ENCODE measurements at regions not wholly inside any gene's neighbourhood (a gene's known extent, or its start where the extent isn't known, plus 50 kb on each side); places are given as distances from the start of the nearest gene placed in this dataset.

GRCh38 chr16:6428861-6429260 is 903.8 kb upstream of the RBFOX1 start:
- ChIA-PET CTCF (no interaction called here), POLR2A (no interaction called here)
- H3K4me3 Mint-ChIP-seq, result no peak overlapping the region
- no peak for DNase-seq
- peaks cover 23% of the 10 kb centered on the region for H3K9me3 Mint-ChIP-seq
- no peaks in the 10 kb centered on the region for H3K27me3 Mint-ChIP-seq
- H3K4me1 Mint-ChIP-seq, result no peaks in the 10 kb centered on the region
- no peak overlapping the region for H3K27ac Mint-ChIP-seq
- H3K36me3 Mint-ChIP-seq (ENCODE audit: low read depth), result no peaks in the 10 kb centered on the region

- Mint-ChIP-seq H3K9me3 (peaks cover 24% of the 10 kb centered on the region), H3K4me1 (no peaks in the 10 kb centered on the region), H3K4me3 (no peak overlapping the region), H3K27ac (no peak overlapping the region), H3K36me3 (ENCODE audit: low read depth) (no peaks in the 10 kb centered on the region), H3K27me3 (no peaks in the 10 kb centered on the region)
- ChIA-PET CTCF (interaction anchor here (0.7 kb wide), 1 partner anchor 414 kb away, joined by 3 read pairs; no protein-coding TSS in a partner anchor), POLR2A (no interaction called here)
- no peak for DNase-seq
These were observed 905.0 kb upstream of the RBFOX1 start for GRCh38 chr16:6427621-6428020.

GRCh38 chr16:6407596-6407995 is 925.0 kb upstream of the RBFOX1 start:
- Mint-ChIP-seq H3K36me3 (ENCODE audit: low read depth) (no peaks in the 10 kb centered on the region), H3K27ac (no peak overlapping the region), H3K4me3 (no peak overlapping the region), H3K27me3 (no peaks in the 10 kb centered on the region), H3K9me3 (peaks cover 7% of the 10 kb centered on the region), H3K4me1 (no peaks in the 10 kb centered on the region)
- ChIA-PET CTCF (no interaction called here), POLR2A (no interaction called here)
- DNase-seq, result no peak

- no peak overlapping the region for H3K27ac Mint-ChIP-seq
- H3K27me3 Mint-ChIP-seq, result no peaks in the 10 kb centered on the region
- POLR2A ChIA-PET, result no interaction called here
- H3K9me3 Mint-ChIP-seq, result peaks cover 5% of the 10 kb centered on the region
- CTCF ChIA-PET, result no interaction called here
- H3K4me1 Mint-ChIP-seq, result no peaks in the 10 kb centered on the region
- no peak overlapping the region for H3K4me3 Mint-ChIP-seq
- DNase-seq, result no peak
- H3K36me3 Mint-ChIP-seq (ENCODE audit: low read depth), result no peaks in the 10 kb centered on the region
These were observed 926.6 kb upstream of the RBFOX1 start for GRCh38 chr16:6406028-6406427.

- H3K9me3 Mint-ChIP-seq, result peaks cover 17% of the 10 kb centered on the region
- no peak for DNase-seq
- ChIA-PET POLR2A (no interaction called here), CTCF (no interaction called here)
- H3K4me1 Mint-ChIP-seq, result no peaks in the 10 kb centered on the region
- H3K36me3 Mint-ChIP-seq (ENCODE audit: low read depth), result no peaks in the 10 kb centered on the region
- H3K4me3 Mint-ChIP-seq, result no peak overlapping the region
- no peaks in the 10 kb centered on the region for H3K27me3 Mint-ChIP-seq
- H3K27ac Mint-ChIP-seq, result no peak overlapping the region
These were observed 949.7 kb upstream of the RBFOX1 start for GRCh38 chr16:6382924-6383459.

- DNase-seq, result no peak
- ChIA-PET CTCF (no interaction called here), POLR2A (no interaction called here)
- Mint-ChIP-seq H3K9me3 (peaks cover 17% of the 10 kb centered on the region), H3K27me3 (no peaks in the 10 kb centered on the region), H3K27ac (no peak overlapping the region), H3K4me3 (no peak overlapping the region), H3K36me3 (ENCODE audit: low read depth) (no peaks in the 10 kb centered on the region), H3K4me1 (no peaks in the 10 kb centered on the region)
These were observed 950.7 kb upstream of the RBFOX1 start for GRCh38 chr16:6381896-6382295.

GRCh38 chr16:6377956-6378355 is 954.7 kb upstream of the RBFOX1 start:
- DNase-seq, result no peak
- H3K4me3 Mint-ChIP-seq, result no peak overlapping the region
- H3K4me1 Mint-ChIP-seq, result no peaks in the 10 kb centered on the region
- H3K9me3 Mint-ChIP-seq, result peaks cover 18% of the 10 kb centered on the region
- CTCF ChIA-PET, result no interaction called here
- H3K36me3 Mint-ChIP-seq (ENCODE audit: low read depth), result no peaks in the 10 kb centered on the region
- H3K27ac Mint-ChIP-seq, result no peak overlapping the region
- POLR2A ChIA-PET, result no interaction called here
- H3K27me3 Mint-ChIP-seq, result no peaks in the 10 kb centered on the region

- POLR2A ChIA-PET, result no interaction called here
- CTCF ChIA-PET, result no interaction called here
These were observed 957.1 kb upstream of the RBFOX1 start for GRCh38 chr16:6375465-6376075.

GRCh38 chr16:6374821-6375220 is 957.8 kb upstream of the RBFOX1 start:
- H3K4me3 Mint-ChIP-seq, result no peak overlapping the region
- H3K4me1 Mint-ChIP-seq, result no peaks in the 10 kb centered on the region
- H3K9me3 Mint-ChIP-seq, result peaks cover 18% of the 10 kb centered on the region
- H3K36me3 Mint-ChIP-seq (ENCODE audit: low read depth), result no peaks in the 10 kb centered on the region
- POLR2A ChIA-PET, result no interaction called here
- CTCF ChIA-PET, result no interaction called here
- H3K27ac Mint-ChIP-seq, result no peak overlapping the region
- no peak for DNase-seq
- no peaks in the 10 kb centered on the region for H3K27me3 Mint-ChIP-seq

More at GRCh38 chr16:6375465-6376075, 957.1 kb upstream of the RBFOX1 start:
- no peak overlapping the region for H3K4me3 Mint-ChIP-seq
- peaks cover 16% of the 10 kb centered on the region for H3K9me3 Mint-ChIP-seq
- DNase-seq, result no peak
- H3K4me1 Mint-ChIP-seq, result no peaks in the 10 kb centered on the region
- H3K27ac Mint-ChIP-seq, result no peak overlapping the region
- H3K36me3 Mint-ChIP-seq (ENCODE audit: low read depth), result no peaks in the 10 kb centered on the region
- no peaks in the 10 kb centered on the region for H3K27me3 Mint-ChIP-seq

- Mint-ChIP-seq H3K9me3 (peaks cover 19% of the 10 kb centered on the region), H3K36me3 (ENCODE audit: low read depth) (no peaks in the 10 kb centered on the region), H3K27ac (no peak overlapping the region), H3K27me3 (no peaks in the 10 kb centered on the region), H3K4me1 (no peaks in the 10 kb centered on the region), H3K4me3 (no peak overlapping the region)
- ChIA-PET CTCF (no interaction called here), POLR2A (no interaction called here)
- DNase-seq, result no peak
These were observed 967.8 kb upstream of the RBFOX1 start for GRCh38 chr16:6364846-6365245.

GRCh38 chr16:6363896-6364607 is 968.6 kb upstream of the RBFOX1 start:
- Mint-ChIP-seq H3K9me3 (peaks cover 19% of the 10 kb centered on the region), H3K27ac (no peak overlapping the region), H3K36me3 (ENCODE audit: low read depth) (no peaks in the 10 kb centered on the region), H3K4me1 (no peaks in the 10 kb centered on the region), H3K4me3 (no peak overlapping the region), H3K27me3 (no peaks in the 10 kb centered on the region)
- ChIA-PET POLR2A (no interaction called here), CTCF (no interaction called here)
- no peak for DNase-seq

GRCh38 chr16:6363396-6363795 is 969.2 kb upstream of the RBFOX1 start:
- H3K9me3 Mint-ChIP-seq, result peaks cover 16% of the 10 kb centered on the region
- ChIA-PET POLR2A (no interaction called here), CTCF (no interaction called here)
- H3K4me3 Mint-ChIP-seq, result no peak overlapping the region
- no peaks in the 10 kb centered on the region for H3K27me3 Mint-ChIP-seq
- DNase-seq, result no peak
- no peak overlapping the region for H3K27ac Mint-ChIP-seq
- no peaks in the 10 kb centered on the region for H3K36me3 Mint-ChIP-seq (ENCODE audit: low read depth)
- no peaks in the 10 kb centered on the region for H3K4me1 Mint-ChIP-seq

- H3K27ac Mint-ChIP-seq, result no peak overlapping the region
- H3K36me3 Mint-ChIP-seq (ENCODE audit: low read depth), result no peaks in the 10 kb centered on the region
- no peaks in the 10 kb centered on the region for H3K27me3 Mint-ChIP-seq
- DNase-seq, result no peak
- no peak overlapping the region for H3K4me3 Mint-ChIP-seq
- H3K4me1 Mint-ChIP-seq, result no peaks in the 10 kb centered on the region
- POLR2A ChIA-PET, result no interaction called here
- CTCF ChIA-PET, result no interaction called here
- H3K9me3 Mint-ChIP-seq, result peaks cover 15% of the 10 kb centered on the region
These were observed 970.3 kb upstream of the RBFOX1 start for GRCh38 chr16:6362321-6362720.

- no peak for DNase-seq
- Mint-ChIP-seq H3K27ac (no peak overlapping the region), H3K4me1 (no peaks in the 10 kb centered on the region), H3K27me3 (no peaks in the 10 kb centered on the region), H3K4me3 (no peak overlapping the region), H3K36me3 (ENCODE audit: low read depth) (no peaks in the 10 kb centered on the region), H3K9me3 (peaks cover 15% of the 10 kb centered on the region)
- ChIA-PET CTCF (no interaction called here), POLR2A (no interaction called here)
These were observed 972.0 kb upstream of the RBFOX1 start for GRCh38 chr16:6360641-6361040.
